Ovary (tissue), 3 donors: ENCODE measurements at regions not wholly inside any gene's neighbourhood (a gene's known extent, or its start where the extent isn't known, plus 50 kb on each side); places are given as distances from the start of the nearest gene placed in this dataset.

Experiments
- CTCF ChIP-seq, 3 donors: fragments of 450-650 bp in 2 of 3; fragments of 200-600 bp in 1 of 3; IDR thresholded peaks; one replicate each; pipeline versions ENCODE4 v1.5.1 to v1.8.0; 2016 to 2022; ENCODE audit warnings: antibody characterized with exemption in 3 of 3, mild to moderate bottlenecking in 1 of 3
- EP300 ChIP-seq: sonication (generic); formaldehyde crosslinking; IDR thresholded peaks from one replicate; pipeline ENCODE4 v1.6.1; 2017; ENCODE audit warnings: antibody characterized with exemption
- POLR2A ChIP-seq: fragments of 450-650 bp; IDR thresholded peaks from one replicate; pipeline ENCODE4 v1.6.1; 2017; ENCODE audit warnings: antibody characterized with exemption, mild to moderate bottlenecking, moderate library complexity
- donor health status: DM: no; HTN: no; CAD: no.

- no peak for TF ChIP-seq CTCF (IDR thresholded peaks at IDR 0.05)
- no peak for TF ChIP-seq EP300
- no peak for TF ChIP-seq POLR2A
Observed at GRCh38 chr21:16815243-16815642, 697.6 kb upstream of the CXADR start.
